Retinal pigment epithelial cell (primary cell): ENCODE measurements at regions not wholly inside any gene's neighbourhood (a gene's known extent, or its start where the extent isn't known, plus 50 kb on each side); places are given as distances from the start of the nearest gene placed in this dataset.
A peak's percentile ranks its signal among the peaks of the same experiment; 100 is the strongest.

Experiments used
- DNase-seq: peaks from one replicate; pipeline ENCODE4 v3.0.0-alpha.2; 2010; ENCODE audit warnings: low read depth
- H3K4me3 ChIP-seq: 2 replicates; pipeline ENCODE4 v1.5.1; 2011; ENCODE audit warnings: mild to moderate bottlenecking, low read length, control low read depth, moderate library complexity
- CTCF ChIP-seq: conservative IDR thresholded peaks from 2 replicates; pipeline ENCODE4 v1.5.1; 2011; ENCODE audit warnings: low read depth, low read length, control low read depth, inconsistent platforms

- no peak overlapping the region for H3K4me3 ChIP-seq
- TF ChIP-seq CTCF = no peak
- no peak for DNase-seq
Observed at GRCh38 chr2:156132130-156132529, 200.4 kb downstream of the NR4A2 start.

GRCh38 chr2:156129227-156129626 is 203.3 kb downstream of the NR4A2 start:
- no peak for DNase-seq
- peak; percentile 19 for TF ChIP-seq CTCF
- H3K4me3 ChIP-seq = no peak overlapping the region

- no peak for DNase-seq
- TF ChIP-seq CTCF = no peak
- H3K4me3 ChIP-seq = no peak overlapping the region
Observed at GRCh38 chr2:156125018-156125417, 207.5 kb downstream of the NR4A2 start.

- no peak for TF ChIP-seq CTCF
- no peak overlapping the region for H3K4me3 ChIP-seq
- DNase-seq = no peak
Observed at GRCh38 chr2:156124458-156124857, 208.1 kb downstream of the NR4A2 start.

GRCh38 chr2:156118753-156119416 is 213.6 kb downstream of the NR4A2 start:
- no peak for TF ChIP-seq CTCF
- no peak overlapping the region for H3K4me3 ChIP-seq
- no peak for DNase-seq

- TF ChIP-seq CTCF = no peak
- no peak overlapping the region for H3K4me3 ChIP-seq
- no peak for DNase-seq
Observed at GRCh38 chr2:156116113-156116512, 216.4 kb downstream of the NR4A2 start.

- no peak overlapping the region for H3K4me3 ChIP-seq
- DNase-seq = no peak
- TF ChIP-seq CTCF = no peak
Observed at GRCh38 chr2:156115338-156115737, 217.2 kb downstream of the NR4A2 start.
